ENCODE measurements at regions not wholly inside any gene's neighbourhood (a gene's known extent, or its start where the extent isn't known, plus 50 kb on each side); places are given as distances from the start of the nearest gene placed in this dataset.

- Histone ChIP-seq H3K4me1 (ENCODE audit: control insufficient read depth in 1 of 2, insufficient read depth in 2 of 2, low read length in 2 of 2) (peaks cover 4 to 7% of the 10 kb centered on the region in 2 experiments; a peak in 2 of 4 replicates), H3K9me2 (ENCODE audit: insufficient read depth) (no peaks in the 10 kb centered on the region), H2AFZ (ENCODE audit: low read depth, low read length, poor library complexity, severe bottlenecking) (no peak overlapping the region), H3K27ac (ENCODE audit: low read depth, low read length) (no peak overlapping the region), H3K4me2 (ENCODE audit: low read length) (no peak overlapping the region), H3K4me3 (replicated peaks in 1 of 2; ENCODE audit: low read depth in 1 of 2, low read length in 2 of 2) (no peak overlapping the region), H3K36me3 (ENCODE audit: control insufficient read depth in 1 of 2, insufficient read depth in 2 of 2, low read length in 2 of 2) (no peaks in the 10 kb centered on the region), H3K79me2 (ENCODE audit: insufficient read depth, low read length) (no peaks in the 10 kb centered on the region), H4K20me1 (ENCODE audit: insufficient read depth) (no peaks in the 10 kb centered on the region), H3K9me3 (ENCODE audit: control insufficient read depth in 1 of 2, insufficient read depth in 1 of 2, low read depth in 1 of 2, low read length in 2 of 2) (no peaks in the 10 kb centered on the region), H3K9ac (ENCODE audit: low read length) (no peak overlapping the region), H3K27me3 (ENCODE audit: insufficient read depth, low read length) (peaks cover 18% of the 10 kb centered on the region; the same call in 1 of the 2 replicates)
- ChIA-PET POLR2A (no interaction called here), CTCF (no interaction called here), RAD21 (ENCODE audit: low non-redundant PET in 1 of 2, low total read pairs in 2 of 2, uncharacterized antibody in 2 of 2, unreplicated experiment in 2 of 2) (no interaction called here)
- no TSS peak for BruUV-seq (replicated peaks)
- DNase-seq (ENCODE audit: low read depth, low spot score) (no peak), ATAC-seq (no peak)
- TF ChIP-seq CEBPB (IDR thresholded peaks at IDR 0.05; ENCODE audit: low read depth) (no peak), YY1 (IDR thresholded peaks at IDR 0.05; ENCODE audit: extremely low read depth, insufficient replicate concordance, low read depth, low read length) (no peak), MAX (IDR thresholded peaks at IDR 0.05) (no peak), EGR1 (IDR thresholded peaks at IDR 0.05; ENCODE audit: low read depth) (no peak), RAD21 (IDR thresholded peaks at IDR 0.05; ENCODE audit: low read depth) (no peak), CTCF (IDR thresholded peaks at IDR 0.05 in 2 of 3, conservative IDR thresholded peaks at IDR 0.05 in 1 of 3; ENCODE audit: borderline replicate concordance in 1 of 3, insufficient read depth in 1 of 3, low read depth in 2 of 3, low read length in 2 of 3) (no peak), ATF3 (IDR thresholded peaks at IDR 0.05) (no peak), POLR2AphosphoS5 (IDR thresholded peaks at IDR 0.05; ENCODE audit: low read depth, low read length) (no peak), SP1 (IDR thresholded peaks at IDR 0.05; ENCODE audit: low read depth) (no peak), CBX3 (IDR thresholded peaks at IDR 0.05; ENCODE audit: low read depth) (no peak), ZBTB33 (IDR thresholded peaks at IDR 0.05; ENCODE audit: extremely low read depth, insufficient replicate concordance, low read length) (no peak), SIN3A (IDR thresholded peaks at IDR 0.05; ENCODE audit: low read depth) (no peak), JUND (IDR thresholded peaks at IDR 0.05) (no peak), SRF (IDR thresholded peaks at IDR 0.05; ENCODE audit: low read depth) (no peak), EZH2 (IDR thresholded peaks at IDR 0.05) (no peak), TCF7L2 (IDR thresholded peaks at IDR 0.05; ENCODE audit: borderline replicate concordance, extremely low read depth, insufficient read depth, insufficient read length) (no peak), FOSL1 (IDR thresholded peaks at IDR 0.05; ENCODE audit: low read depth) (no peak), REST (IDR thresholded peaks at IDR 0.05; ENCODE audit: low read depth) (no peak)
- intact Hi-C loops (cut with micrococcal nuclease): no loop called here
Measured at GRCh38 chr17:79435296-79435695, 175.6 kb downstream of the RBFOX3 start.
